Heart left ventricle (tissue), 16 donors: ENCODE measurements at regions not wholly inside any gene's neighbourhood (a gene's known extent, or its start where the extent isn't known, plus 50 kb on each side); places are given as distances from the start of the nearest gene placed in this dataset.

ENCODE experiments used
- ATAC-seq, 4 donors: fragments of 200-7000 bp; cut with Tn5 transposase; one replicate each; pipeline ENCODE4 v1.9.1; 2020 to 2022; ENCODE audit warnings: moderate library complexity in 4 of 4, mild to moderate bottlenecking in 3 of 4, moderate number of reproducible peaks in 1 of 4
- DNase-seq, 5 donors: peaks; one replicate each; pipeline ENCODE4 v3.0.0-alpha.2; 2020
- H3K27ac ChIP-seq, 12 donors: fragments of 200-600 bp; sonication (generic) in 4 of 12; one replicate each; pipeline versions ENCODE4 v1.5.0 to v1.8.0; 2016 to 2022; ENCODE audit warnings: mild to moderate bottlenecking in 2 of 12
- H3K27me3 ChIP-seq, 9 donors: fragments of 200-600 bp; sonication (generic) in 2 of 9; one replicate each; pipeline versions ENCODE4 v1.5.1 to v1.8.0; 2016 to 2022; ENCODE audit warnings: mild to moderate bottlenecking in 3 of 9
- H3K36me3 ChIP-seq, 9 donors: fragments of 200-600 bp; sonication (generic) in 2 of 9; one replicate each; pipeline versions ENCODE4 v1.5.0 to v1.8.0; 2018 to 2022; ENCODE audit warnings: mild to moderate bottlenecking in 2 of 9
- H3K4me1 ChIP-seq, 12 donors: fragments of 200-600 bp; sonication (generic) in 4 of 12; one replicate each; pipeline versions ENCODE4 v1.5.0 to v1.8.0; 2016 to 2022; ENCODE audit warnings: mild to moderate bottlenecking in 3 of 12
- H3K4me3 ChIP-seq, 12 donors: fragments of 200-600 bp; sonication (generic) in 4 of 12; one replicate each; pipeline versions ENCODE4 v1.5.0 to v1.8.0; 2017 to 2022; ENCODE audit warnings: mild to moderate bottlenecking in 9 of 12, moderate library complexity in 4 of 12
- H3K9me3 ChIP-seq, 12 donors: fragments of 200-600 bp; sonication (generic) in 4 of 12; one replicate each; pipeline versions ENCODE4 v1.5.0 to v1.8.0; 2016 to 2022; ENCODE audit warnings: mild to moderate bottlenecking in 1 of 12
- POLR2A ChIP-seq, 2 donors: fragments of 450-650 bp; IDR thresholded peaks; one replicate each; pipeline ENCODE4 v1.6.1; 2017; ENCODE audit warnings: antibody characterized with exemption in 2 of 2, mild to moderate bottlenecking in 2 of 2, moderate library complexity in 2 of 2
- WGBS, 4 donors: extraction: QIAGEN DNeasy Blood & Tissue Kit in 2 of 4; methylation state at CpG; one replicate each; pipeline versions ENCODE4 v1.1.5 to v1.1.7; 2013 to 2018; 5-methylcytosine and 5-hydroxymethylcytosine counted together
- intact Hi-C, 10 donors: fragments of 100-400 bp; cut with DNase I; formaldehyde crosslinking; loops; one replicate each; pipeline versions ENCODE4 v1.11.1 to v1.14.2; 2022
- TF ChIP-seq, protein P1 (sequence below), 12 donors: fragments of 200-600 bp; sonication (generic) in 4 of 12; IDR thresholded peaks; one replicate each; pipeline versions ENCODE4 v1.5.0 to v1.8.0; 2018 to 2022; ENCODE audit warnings: antibody characterized with exemption in 12 of 12, mild to moderate bottlenecking in 5 of 12
- donor health status: ischemic (EF 13 %, LVEDD 7.1; RV severe dilation, severe dysfunction).
- donor health status: healthy with polysubstance abuse.
- donor health status: DM: no; HTN: yes; CAD: no.
- donor health status: DM: no; HTN: no; CAD: no.
- donor health status: ischemic (EF 25% LVEDD 6.9; RV normal size, moderate dysfunction).
- donor health status: ischemic (EF 25% LVEDD 5.7; RV mildly dilated, moderate dysfunction).
- donor health status: healthy.
- donor health status: DM: yes; HTN: yes; CAD: no.
- donor health status: ischemic (EF 35%, LVEDD 5.7; RV mildly dilated, moderate dysfunction).
- donor health status: nonischemic (EF 11% LVEDD 7.7; RV severe dilation, severe dysfunction).
- donor health status: DM: yes; HTN: yes; CAD: no.
- donor health status: PGD.
- donor health status: ischemic (EF 29% LVEDD 5.4; RV normal size, mild dysfunction).
- donor health status: nonischemic (EF 23%, LVEDD 6.1; RV moderate dilation, normal function).

DNA sequence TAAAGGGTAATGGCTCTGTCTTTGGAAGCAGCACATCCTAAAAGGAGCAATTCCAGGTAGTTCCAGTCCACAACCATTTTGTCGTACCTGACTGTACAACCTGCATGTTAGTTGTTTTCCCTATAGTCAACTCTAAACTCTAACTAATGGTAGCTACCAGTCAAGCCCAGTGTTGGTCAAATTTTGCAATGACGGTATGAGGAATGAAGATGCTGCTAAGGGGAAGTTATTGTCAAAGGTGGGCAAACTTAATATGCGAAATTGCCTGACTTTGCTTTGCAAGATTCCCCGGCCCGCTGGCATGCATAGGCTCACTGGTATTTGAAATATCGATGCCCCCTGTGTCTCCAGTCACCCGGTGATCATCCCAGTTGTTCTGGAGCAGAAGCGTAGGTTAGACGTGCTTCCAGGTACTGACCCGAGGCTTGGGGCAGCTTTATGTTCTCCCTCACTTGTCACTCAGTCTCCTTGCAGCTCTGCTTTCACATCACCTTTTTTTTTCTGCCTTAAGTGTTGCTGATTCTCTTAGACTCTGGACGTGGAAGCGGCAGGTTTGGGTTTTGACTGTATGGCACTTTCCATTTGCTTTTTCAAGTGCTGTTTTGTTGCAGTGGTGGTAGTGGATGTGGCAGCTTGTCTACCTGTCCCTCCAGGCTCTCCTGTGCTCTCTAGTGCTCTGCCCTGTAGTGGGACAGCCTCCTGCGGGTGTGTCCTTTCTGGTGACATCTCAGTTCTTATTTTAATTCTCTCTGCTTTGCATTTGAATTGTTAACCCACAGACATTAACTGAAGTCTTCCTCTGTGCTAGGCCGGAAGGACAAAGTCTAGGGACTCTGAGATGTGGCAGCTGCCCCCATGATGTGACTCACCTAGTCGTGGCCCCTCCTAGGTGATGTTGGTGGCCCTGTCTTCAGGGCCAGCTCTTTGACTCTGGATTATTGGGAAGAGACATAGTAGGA is 95.8 kb upstream of the UMPS start:
- peaks cover 0 to 12% (median 0%) of the 10 kb centered on the region in 12 donors for H3K4me1 ChIP-seq
- no peak for TF ChIP-seq POLR2A (IDR thresholded peaks at IDR 0.05)
- TF ChIP-seq, protein P1, sequence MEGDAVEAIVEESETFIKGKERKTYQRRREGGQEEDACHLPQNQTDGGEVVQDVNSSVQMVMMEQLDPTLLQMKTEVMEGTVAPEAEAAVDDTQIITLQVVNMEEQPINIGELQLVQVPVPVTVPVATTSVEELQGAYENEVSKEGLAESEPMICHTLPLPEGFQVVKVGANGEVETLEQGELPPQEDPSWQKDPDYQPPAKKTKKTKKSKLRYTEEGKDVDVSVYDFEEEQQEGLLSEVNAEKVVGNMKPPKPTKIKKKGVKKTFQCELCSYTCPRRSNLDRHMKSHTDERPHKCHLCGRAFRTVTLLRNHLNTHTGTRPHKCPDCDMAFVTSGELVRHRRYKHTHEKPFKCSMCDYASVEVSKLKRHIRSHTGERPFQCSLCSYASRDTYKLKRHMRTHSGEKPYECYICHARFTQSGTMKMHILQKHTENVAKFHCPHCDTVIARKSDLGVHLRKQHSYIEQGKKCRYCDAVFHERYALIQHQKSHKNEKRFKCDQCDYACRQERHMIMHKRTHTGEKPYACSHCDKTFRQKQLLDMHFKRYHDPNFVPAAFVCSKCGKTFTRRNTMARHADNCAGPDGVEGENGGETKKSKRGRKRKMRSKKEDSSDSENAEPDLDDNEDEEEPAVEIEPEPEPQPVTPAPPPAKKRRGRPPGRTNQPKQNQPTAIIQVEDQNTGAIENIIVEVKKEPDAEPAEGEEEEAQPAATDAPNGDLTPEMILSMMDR (IDR thresholded peaks at IDR 0.05) = no peak
- H3K36me3 ChIP-seq = peaks cover 0 to 66% (median 33%) of the 10 kb centered on the region in 9 donors
- no peaks in the 10 kb centered on the region for H3K27me3 ChIP-seq
- intact Hi-C loops = no loop called here
- no peak overlapping the region for H3K27ac ChIP-seq
- DNase-seq (no peak), ATAC-seq (no peak)
- 86 to 92% (median 87%) methylated on average over 15 of the region's 15 CpGs for WGBS, 4 donors
- H3K4me3 ChIP-seq = no peak overlapping the region
- no peaks in the 10 kb centered on the region for H3K9me3 ChIP-seq

DNA sequence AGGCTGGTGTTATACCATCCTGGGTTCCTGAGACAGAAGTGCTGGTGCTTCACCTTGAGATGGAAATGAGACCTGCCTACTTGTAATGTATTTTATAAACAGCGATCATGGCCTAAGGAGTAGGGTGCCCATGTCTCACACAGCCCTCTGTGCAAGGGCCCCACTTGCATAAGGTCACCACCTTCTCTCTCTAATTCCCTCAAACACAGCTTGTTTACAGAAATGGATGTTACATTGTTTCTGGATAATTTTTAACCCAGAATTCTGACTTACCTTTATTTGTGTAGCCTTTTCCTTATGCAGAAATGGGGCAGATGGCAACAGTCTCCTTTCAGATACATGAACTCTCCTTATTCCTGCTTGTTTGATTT is 95.1 kb upstream of the UMPS start:
- H3K4me1 ChIP-seq = peaks cover 0 to 12% (median 0%) of the 10 kb centered on the region in 12 donors
- DNase-seq (no peak), ATAC-seq (no peak)
- H3K4me3 ChIP-seq = no peak overlapping the region
- intact Hi-C loops = no loop called here
- H3K9me3 ChIP-seq = no peaks in the 10 kb centered on the region
- H3K27me3 ChIP-seq = no peaks in the 10 kb centered on the region
- TF ChIP-seq, protein P1 (IDR thresholded peaks at IDR 0.05) = no peak
- H3K27ac ChIP-seq = no peak overlapping the region
- WGBS, 4 donors = 89 to 100% (median 92%) methylated on average over 1 of the region's 1 CpG
- H3K36me3 ChIP-seq = peaks cover 0 to 69% (median 33%) of the 10 kb centered on the region in 9 donors

DNA sequence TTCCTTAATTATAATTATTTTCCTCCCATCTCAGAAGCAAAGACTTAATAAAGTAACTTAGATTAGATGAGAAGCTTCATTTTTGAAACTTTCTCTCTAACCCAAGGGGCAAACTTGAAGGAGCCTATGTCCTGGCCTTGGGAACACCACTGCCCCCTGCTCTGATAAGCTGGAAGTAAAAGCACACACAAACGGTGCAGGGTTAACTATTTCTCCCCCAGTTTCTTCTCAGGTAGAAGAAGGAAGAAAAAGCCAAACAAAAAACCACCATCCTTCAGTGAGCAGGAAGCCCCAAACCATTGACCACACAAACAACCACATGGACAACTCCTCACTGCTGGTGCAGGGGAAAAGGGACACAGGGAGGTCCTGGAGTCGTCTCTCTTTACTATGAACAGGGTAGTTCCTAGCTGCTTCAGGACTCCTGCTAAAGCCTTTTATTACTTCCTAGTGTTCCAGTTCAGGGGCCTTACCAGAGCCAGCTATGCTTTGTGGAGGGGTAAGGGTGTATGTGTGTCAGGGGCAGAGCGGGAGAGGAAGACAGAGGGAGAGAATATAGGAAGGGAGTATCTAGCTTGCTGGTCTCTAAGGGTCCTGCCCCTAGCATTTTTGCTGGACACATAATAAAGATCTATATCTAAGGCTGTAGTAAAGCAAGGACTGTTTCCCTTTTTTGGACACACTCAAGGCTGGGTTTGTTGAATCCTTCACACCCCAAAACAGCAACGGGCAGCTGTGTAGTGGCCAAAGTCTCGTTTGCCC is 94.0 kb upstream of the UMPS start:
- Histone ChIP-seq H3K4me3 (no peak overlapping the region), H3K27me3 (no peaks in the 10 kb centered on the region), H3K9me3 (no peaks in the 10 kb centered on the region), H3K36me3 (peaks cover 0 to 69% (median 33%) of the 10 kb centered on the region in 9 donors), H3K4me1 (peaks cover 0 to 12% (median 0%) of the 10 kb centered on the region in 12 donors), H3K27ac (peak overlapping the region in 1 of 12 donors; percentile 50)
- DNase-seq = no peak
- peak in 1 of 4 donors; percentile 9 for ATAC-seq
- 55 to 59% (median 57%) methylated on average over 4 to 5 of the region's 5 CpGs for WGBS, 4 donors
- intact Hi-C loops = no loop called here
- TF ChIP-seq, protein P1 (IDR thresholded peaks at IDR 0.05) = no peak

DNA sequence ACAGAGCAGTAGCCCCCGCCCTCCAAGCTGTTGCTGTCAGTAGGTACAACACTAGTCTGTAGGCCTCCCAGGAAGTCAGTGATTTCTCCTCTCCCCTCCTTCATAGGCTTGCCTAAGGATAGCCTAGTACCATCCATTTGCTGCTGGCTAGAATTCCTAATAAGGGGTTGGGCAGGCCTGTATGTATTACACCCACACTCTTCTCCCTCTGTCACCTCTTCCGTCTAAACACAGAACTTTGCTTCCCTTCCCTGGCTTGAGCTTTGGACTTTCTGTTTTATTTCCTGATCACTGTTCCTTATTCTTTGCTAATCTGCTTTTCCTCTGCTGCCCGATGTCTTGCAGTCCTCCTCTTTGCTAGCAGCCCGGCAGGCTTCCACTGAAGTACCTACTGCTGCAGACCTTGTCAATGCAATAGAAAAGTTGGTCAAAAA is 93.4 kb upstream of the UMPS start:
- peak overlapping the region in 1 of 12 donors; percentile 50 for H3K27ac ChIP-seq
- ATAC-seq (peak in 3 of 4 donors; percentile 52 to 64 (median 55)), DNase-seq (no peak)
- peaks cover 0 to 12% (median 0%) of the 10 kb centered on the region in 12 donors for H3K4me1 ChIP-seq
- no peaks in the 10 kb centered on the region for H3K27me3 ChIP-seq
- no peaks in the 10 kb centered on the region for H3K9me3 ChIP-seq
- TF ChIP-seq, protein P1 (IDR thresholded peaks at IDR 0.05) = no peak
- TF ChIP-seq POLR2A (IDR thresholded peaks at IDR 0.05) = no peak
- H3K36me3 ChIP-seq = peaks cover 0 to 69% (median 33%) of the 10 kb centered on the region in 9 donors
- 67 to 75% (median 74%) methylated on average over 4 of the region's 4 CpGs for WGBS, 4 donors
- H3K4me3 ChIP-seq = no peak overlapping the region
- intact Hi-C loops = no loop called here
